ENCODE measurements at regions not wholly inside any gene's neighbourhood (a gene's known extent, or its start where the extent isn't known, plus 50 kb on each side); places are given as distances from the start of the nearest gene placed in this dataset.
"Not testable (repeated sequence)": the region's sequence is repeated elsewhere in the genome, so short reads cannot be mapped to it uniquely, and the experiment has no call there.

GRCh38 chr7:69070476-69070875 lies 527.8 kb upstream of the AUTS2 start:
- no peaks in the 10 kb centered on the region for H3K4me1 ChIP-seq
- no peak overlapping the region for H3K4me3 ChIP-seq
- no peak for DNase-seq (ENCODE audit: extremely low spot score)
- intact Hi-C loops (cut with DNase I), result no loop called here
- WGBS, result 92% methylated on average over 3 of the region's 3 CpGs
- no peak for TF ChIP-seq POLR2A (IDR thresholded peaks at IDR 0.05; ENCODE audit: low read depth)
- no peak for TF ChIP-seq CTCF (IDR thresholded peaks at IDR 0.05)
- no peak for TF ChIP-seq EP300 (IDR thresholded peaks at IDR 0.05)
- TF ChIP-seq POLR2AphosphoS5 (IDR thresholded peaks at IDR 0.05), result no peak
- no peaks in the 10 kb centered on the region for H3K36me3 ChIP-seq
- no peak overlapping the region for H3K27ac ChIP-seq (replicated peaks in 1 of 4)
- H3K27me3 ChIP-seq, result no peaks in the 10 kb centered on the region
- peaks cover 0 to 20% (median 3%) of the 10 kb centered on the region in 4 donors for H3K9me3 ChIP-seq

DNA sequence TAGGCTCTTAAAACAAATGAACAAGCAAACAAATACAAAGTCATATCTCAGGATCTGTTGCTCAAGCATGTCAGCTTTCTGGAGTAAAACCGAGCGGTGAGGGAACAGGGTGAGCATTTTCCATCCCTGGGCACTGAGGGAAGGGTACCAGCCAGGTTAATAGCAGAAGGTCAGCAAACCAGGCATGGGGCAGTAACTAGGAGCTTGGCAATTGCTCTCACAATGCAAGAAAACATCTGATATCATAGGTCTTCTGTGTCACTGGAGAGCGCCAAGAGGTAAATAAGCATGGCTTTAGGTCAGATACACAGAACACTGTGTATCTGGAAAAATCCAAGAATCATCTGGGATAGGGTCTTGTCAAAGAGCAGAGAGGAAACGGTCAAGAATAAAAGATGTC lies 521.7 kb upstream of the AUTS2 start:
- no peak for TF ChIP-seq POLR2A (IDR thresholded peaks at IDR 0.05; ENCODE audit: low read depth)
- TF ChIP-seq POLR2AphosphoS5 (IDR thresholded peaks at IDR 0.05), result no peak
- TF ChIP-seq CTCF (IDR thresholded peaks at IDR 0.05), result no peak
- no peak for TF ChIP-seq EP300 (IDR thresholded peaks at IDR 0.05)
- no peak overlapping the region for H3K4me3 ChIP-seq
- no peak overlapping the region for H3K27ac ChIP-seq (replicated peaks in 1 of 4)
- WGBS, result 92% methylated on average over 4 of the region's 4 CpGs
- no peak for DNase-seq (ENCODE audit: extremely low spot score)
- H3K36me3 ChIP-seq, result no peaks in the 10 kb centered on the region
- peaks cover 9 to 13% (median 12%) of the 10 kb centered on the region in 4 donors for H3K4me1 ChIP-seq
- no peaks in the 10 kb centered on the region for H3K27me3 ChIP-seq
- H3K9me3 ChIP-seq, result peaks cover 0 to 10% (median 3%) of the 10 kb centered on the region in 4 donors
- intact Hi-C loops (cut with DNase I), result no loop called here

- no peak for DNase-seq (ENCODE audit: extremely low spot score)
- TF ChIP-seq POLR2A (IDR thresholded peaks at IDR 0.05; ENCODE audit: low read depth) (no peak), POLR2AphosphoS5 (IDR thresholded peaks at IDR 0.05) (no peak), CTCF (IDR thresholded peaks at IDR 0.05) (no peak), EP300 (IDR thresholded peaks at IDR 0.05) (no peak)
- Histone ChIP-seq H3K36me3 (no peaks in the 10 kb centered on the region), H3K4me3 (no peak overlapping the region), H3K27ac (replicated peaks in 1 of 4) (peak overlapping the region in 1 of 4 donors; percentile 60), H3K9me3 (peaks cover 0 to 7% (median 3%) of the 10 kb centered on the region in 4 donors), H3K27me3 (no peaks in the 10 kb centered on the region), H3K4me1 (peaks cover 9 to 13% (median 12%) of the 10 kb centered on the region in 4 donors)
- WGBS, result 54% methylated on average over 9 of the region's 9 CpGs
- intact Hi-C loops (cut with DNase I), result no loop called here
Observed at GRCh38 chr7:69078997-69079769, 519.1 kb upstream of the AUTS2 start.

GRCh38 chr7:69087281-69087680 lies 511.0 kb upstream of the AUTS2 start:
- H3K4me3 ChIP-seq; H3K9me3 ChIP-seq; DNase-seq (ENCODE audit: extremely low spot score); intact Hi-C loops (cut with DNase I); H3K36me3 ChIP-seq; H3K4me1 ChIP-seq; H3K27ac ChIP-seq (replicated peaks in 1 of 4); H3K27me3 ChIP-seq: not testable (repeated sequence)
- 92% methylated on average over 2 of the region's 2 CpGs for WGBS

DNA sequence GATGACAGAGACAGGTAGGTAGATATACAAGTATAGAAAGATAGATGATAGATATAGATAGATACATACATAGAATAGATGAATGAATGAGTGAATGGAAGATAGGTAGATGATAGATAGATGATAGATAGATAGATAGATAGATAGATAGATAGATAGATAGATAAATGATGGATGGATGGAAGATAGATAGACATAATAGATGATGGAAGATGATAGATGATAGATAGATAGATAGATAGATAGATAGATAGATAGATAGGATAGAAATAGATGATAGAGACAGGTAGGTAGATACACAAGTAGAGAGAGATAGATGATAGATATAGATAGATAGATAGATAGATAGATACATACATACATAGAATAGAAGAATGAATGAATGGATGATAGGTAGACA lies 510.1 kb upstream of the AUTS2 start:
- Histone ChIP-seq H3K4me1 (no peaks in the 10 kb centered on the region), H3K27ac (replicated peaks in 1 of 4) (no peak overlapping the region), H3K27me3 (no peaks in the 10 kb centered on the region), H3K9me3 (no peaks in the 10 kb centered on the region), H3K4me3 (no peak overlapping the region), H3K36me3 (no peaks in the 10 kb centered on the region)
- TF ChIP-seq POLR2AphosphoS5 (IDR thresholded peaks at IDR 0.05) (no peak), EP300 (IDR thresholded peaks at IDR 0.05) (no peak), CTCF (IDR thresholded peaks at IDR 0.05) (no peak), POLR2A (IDR thresholded peaks at IDR 0.05; ENCODE audit: low read depth) (no peak)
- no peak for DNase-seq (ENCODE audit: extremely low spot score)
- intact Hi-C loops (cut with DNase I), result no loop called here

Data from esophagus muscularis mucosa (tissue), 4 donors.